ENCODE measurements at regions not wholly inside any gene's neighbourhood (a gene's known extent, or its start where the extent isn't known, plus 50 kb on each side); places are given as distances from the start of the nearest gene placed in this dataset.

DNA sequence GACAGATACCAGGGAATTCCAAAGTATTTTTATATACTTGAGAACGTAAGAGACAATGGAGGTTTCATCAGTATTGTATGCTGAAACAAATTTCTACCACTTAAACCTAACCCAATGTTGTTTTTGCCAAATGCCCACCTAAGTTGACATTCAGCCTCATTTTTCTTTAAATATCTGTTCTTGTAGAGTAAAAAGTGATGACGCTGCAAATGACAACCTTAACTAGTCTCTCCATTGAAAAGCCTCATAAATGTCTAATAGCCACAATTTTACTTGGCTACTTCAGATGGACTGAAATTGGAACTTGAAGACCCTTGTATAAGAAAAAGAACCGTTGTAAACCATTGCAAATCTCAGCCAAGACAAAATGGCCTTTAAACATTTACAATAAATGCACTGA, 176.9 kb downstream of the CRPPA start:
- no peak for TF ChIP-seq POLR2A (IDR thresholded peaks at IDR 0.05; ENCODE audit: extremely low read depth, insufficient read length)
- no peak for TF ChIP-seq CTCF (IDR thresholded peaks at IDR 0.05; ENCODE audit: low read depth, low read length)

Measured in NB4 (cell line).